ENCODE measurements at regions not wholly inside any gene's neighbourhood (a gene's known extent, or its start where the extent isn't known, plus 50 kb on each side); places are given as distances from the start of the nearest gene placed in this dataset.

DNA sequence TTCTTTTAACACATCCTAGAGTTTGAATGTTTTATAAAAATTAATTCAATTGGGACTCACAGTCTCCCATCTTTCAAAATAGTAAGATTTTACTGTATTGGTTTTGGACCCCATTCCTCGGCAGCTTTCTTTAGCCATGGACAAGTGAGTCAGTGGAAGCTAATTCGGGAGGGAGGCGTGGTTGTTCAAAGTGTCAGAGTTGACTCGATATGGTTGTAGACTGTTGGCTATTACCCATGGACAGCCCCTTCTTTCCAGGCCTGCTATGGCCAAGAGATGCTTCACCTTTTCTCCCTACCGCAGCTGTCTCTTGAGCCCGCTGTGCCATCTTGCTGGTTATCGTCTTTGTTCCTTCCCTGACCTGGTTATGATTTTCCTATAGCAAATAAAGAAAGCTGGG lies 243.0 kb downstream of the CD83 start (continued):
- no peak for TF ChIP-seq ZNF768 (tag by site-specific recombination; IDR thresholded peaks at IDR 0.05)

DNA sequence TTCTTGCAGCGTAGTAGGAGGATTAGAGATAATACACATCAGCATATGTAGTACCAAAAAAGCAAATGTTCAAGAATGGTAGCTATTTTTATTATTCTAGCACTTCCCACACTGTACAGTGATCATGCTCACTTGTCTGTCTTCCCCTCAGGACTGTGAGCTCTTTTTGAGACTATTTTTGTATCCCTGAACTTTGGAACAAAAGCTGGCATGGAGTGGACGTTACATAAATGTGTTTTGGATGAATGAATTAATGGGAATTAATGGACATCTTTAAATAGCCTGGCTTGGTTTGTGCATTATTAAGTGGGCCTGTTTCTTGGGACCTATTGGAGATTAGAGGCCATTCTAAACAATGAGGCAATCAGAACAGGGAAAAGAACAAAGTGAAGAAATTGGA lies 243.7 kb downstream of the CD83 start:
- H3K9me3 ChIP-seq (ENCODE audit: control insufficient read depth, insufficient read depth, low read depth, low read length): no peaks in the 10 kb centered on the region
- TF ChIP-seq ZFP3 (tag by site-specific recombination; IDR thresholded peaks at IDR 0.05; ENCODE audit: low read depth): no peak
- no peak for TF ChIP-seq SP3 (tag by site-specific recombination; IDR thresholded peaks at IDR 0.05)
- TF ChIP-seq ZNF350 (tag by site-specific recombination; IDR thresholded peaks at IDR 0.05): no peak
- no peak for TF ChIP-seq ZNF561 (tag by site-specific recombination; IDR thresholded peaks at IDR 0.05; ENCODE audit: borderline replicate concordance)
- TF ChIP-seq ZNF558 (tag by site-specific recombination; IDR thresholded peaks at IDR 0.05): no peak
- TF ChIP-seq, protein P1, sequence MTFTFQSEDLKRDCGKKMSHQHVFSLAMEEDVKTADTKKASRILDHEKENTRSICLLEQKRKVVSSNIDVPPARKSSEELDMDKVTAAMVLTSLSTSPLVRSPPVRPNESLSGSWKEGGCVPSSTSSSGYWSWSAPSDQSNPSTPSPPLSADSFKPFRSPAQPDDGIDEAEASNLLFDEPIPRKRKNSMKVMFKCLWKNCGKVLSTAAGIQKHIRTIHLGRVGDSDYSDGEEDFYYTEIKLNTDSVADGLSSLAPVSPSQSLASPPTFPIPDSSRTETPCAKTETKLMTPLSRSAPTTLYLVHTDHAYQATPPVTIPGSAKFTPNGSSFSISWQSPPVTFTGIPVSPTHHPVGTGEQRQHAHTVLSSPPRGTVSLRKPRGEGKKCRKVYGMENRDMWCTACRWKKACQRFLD (tag by site-specific recombination; IDR thresholded peaks at IDR 0.05): no peak
- H3K4me1 ChIP-seq (ENCODE audit: control insufficient read depth, insufficient read depth, low read length): no peaks in the 10 kb centered on the region
- ChIA-PET CTCF (interaction anchor here (0.5 kb wide), 1 partner anchor 112 kb away, joined by 4 read pairs; no protein-coding TSS in a partner anchor), POLR2A (no interaction called here)
- H3K36me3 ChIP-seq (ENCODE audit: control insufficient read depth in 2 of 2, insufficient read depth in 1 of 2, low read length in 2 of 2): no peaks in the 10 kb centered on the region
- no peak overlapping the region for H3K4me3 ChIP-seq (ENCODE audit: low read depth, low read length)
- H3K27ac ChIP-seq (ENCODE audit: extremely low read depth, low read depth, low read length): no peak overlapping the region

DNA sequence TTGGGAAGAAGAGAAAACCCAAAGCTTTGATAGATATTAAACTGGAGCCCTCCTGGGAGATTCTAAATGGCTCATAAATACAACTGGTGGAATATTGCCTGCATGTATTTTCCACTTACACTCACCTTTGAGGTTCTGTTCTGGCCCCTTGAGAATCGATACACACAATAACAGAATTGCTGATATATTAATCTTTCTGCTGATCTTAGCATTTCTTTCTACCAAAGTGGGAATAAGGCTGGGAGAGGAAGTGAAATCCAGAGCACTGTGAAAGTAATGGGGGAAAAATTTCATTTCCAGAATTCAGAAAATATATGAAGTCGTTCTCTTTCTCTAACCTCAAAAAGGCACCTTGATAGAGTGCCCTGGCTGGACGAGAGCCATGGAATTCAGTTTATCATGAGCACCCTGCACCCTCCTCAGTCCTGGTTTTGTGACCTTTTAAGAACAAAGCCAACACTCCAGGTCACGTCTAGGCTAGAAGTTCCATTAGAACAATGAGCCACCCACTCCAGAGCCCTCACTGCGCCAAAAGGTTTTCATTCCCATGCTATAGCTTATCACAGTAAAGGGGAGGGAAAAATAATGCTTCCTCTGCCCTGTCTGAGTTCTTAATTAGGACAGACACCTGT lies 244.5 kb downstream of the CD83 start:
- H3K36me3 ChIP-seq (ENCODE audit: control insufficient read depth in 2 of 2, insufficient read depth in 1 of 2, low read length in 2 of 2): no peaks in the 10 kb centered on the region
- H3K9me3 ChIP-seq (ENCODE audit: control insufficient read depth, insufficient read depth, low read depth, low read length): no peaks in the 10 kb centered on the region
- no peak overlapping the region for H3K4me3 ChIP-seq (ENCODE audit: low read depth, low read length)
- ChIA-PET POLR2A (no interaction called here), CTCF (interaction anchor here (0.5 kb wide), 1 partner anchor 111 kb away, joined by 4 read pairs; no protein-coding TSS in a partner anchor)
- no peak overlapping the region for H3K27ac ChIP-seq (ENCODE audit: extremely low read depth, low read depth, low read length)
- TF ChIP-seq ZNF658 (tag by site-specific recombination; IDR thresholded peaks at IDR 0.05): no peak
- no peak for TF ChIP-seq ZSCAN30 (tag by site-specific recombination; IDR thresholded peaks at IDR 0.05)
- no peak for TF ChIP-seq ZNF394 (tag by site-specific recombination; IDR thresholded peaks at IDR 0.05; ENCODE audit: borderline replicate concordance)
- TF ChIP-seq ZEB2 (tag by site-specific recombination; IDR thresholded peaks at IDR 0.05): no peak
- TF ChIP-seq, protein P2, sequence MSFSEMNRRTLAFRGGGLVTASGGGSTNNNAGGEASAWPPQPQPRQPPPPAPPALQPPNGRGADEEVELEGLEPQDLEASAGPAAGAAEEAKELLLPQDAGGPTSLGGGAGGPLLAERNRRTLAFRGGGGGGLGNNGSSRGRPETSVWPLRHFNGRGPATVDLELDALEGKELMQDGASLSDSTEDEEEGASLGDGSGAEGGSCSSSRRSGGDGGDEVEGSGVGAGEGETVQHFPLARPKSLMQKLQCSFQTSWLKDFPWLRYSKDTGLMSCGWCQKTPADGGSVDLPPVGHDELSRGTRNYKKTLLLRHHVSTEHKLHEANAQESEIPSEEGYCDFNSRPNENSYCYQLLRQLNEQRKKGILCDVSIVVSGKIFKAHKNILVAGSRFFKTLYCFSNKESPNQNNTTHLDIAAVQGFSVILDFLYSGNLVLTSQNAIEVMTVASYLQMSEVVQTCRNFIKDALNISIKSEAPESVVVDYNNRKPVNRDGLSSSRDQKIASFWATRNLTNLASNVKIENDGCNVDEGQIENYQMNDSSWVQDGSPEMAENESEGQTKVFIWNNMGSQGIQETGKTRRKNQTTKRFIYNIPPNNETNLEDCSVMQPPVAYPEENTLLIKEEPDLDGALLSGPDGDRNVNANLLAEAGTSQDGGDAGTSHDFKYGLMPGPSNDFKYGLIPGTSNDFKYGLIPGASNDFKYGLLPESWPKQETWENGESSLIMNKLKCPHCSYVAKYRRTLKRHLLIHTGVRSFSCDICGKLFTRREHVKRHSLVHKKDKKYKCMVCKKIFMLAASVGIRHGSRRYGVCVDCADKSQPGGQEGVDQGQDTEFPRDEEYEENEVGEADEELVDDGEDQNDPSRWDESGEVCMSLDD (tag by site-specific recombination; IDR thresholded peaks at IDR 0.05): no peak
- no peak for TF ChIP-seq ZNF660 (tag by site-specific recombination; IDR thresholded peaks at IDR 0.05)
- TF ChIP-seq, protein P3, sequence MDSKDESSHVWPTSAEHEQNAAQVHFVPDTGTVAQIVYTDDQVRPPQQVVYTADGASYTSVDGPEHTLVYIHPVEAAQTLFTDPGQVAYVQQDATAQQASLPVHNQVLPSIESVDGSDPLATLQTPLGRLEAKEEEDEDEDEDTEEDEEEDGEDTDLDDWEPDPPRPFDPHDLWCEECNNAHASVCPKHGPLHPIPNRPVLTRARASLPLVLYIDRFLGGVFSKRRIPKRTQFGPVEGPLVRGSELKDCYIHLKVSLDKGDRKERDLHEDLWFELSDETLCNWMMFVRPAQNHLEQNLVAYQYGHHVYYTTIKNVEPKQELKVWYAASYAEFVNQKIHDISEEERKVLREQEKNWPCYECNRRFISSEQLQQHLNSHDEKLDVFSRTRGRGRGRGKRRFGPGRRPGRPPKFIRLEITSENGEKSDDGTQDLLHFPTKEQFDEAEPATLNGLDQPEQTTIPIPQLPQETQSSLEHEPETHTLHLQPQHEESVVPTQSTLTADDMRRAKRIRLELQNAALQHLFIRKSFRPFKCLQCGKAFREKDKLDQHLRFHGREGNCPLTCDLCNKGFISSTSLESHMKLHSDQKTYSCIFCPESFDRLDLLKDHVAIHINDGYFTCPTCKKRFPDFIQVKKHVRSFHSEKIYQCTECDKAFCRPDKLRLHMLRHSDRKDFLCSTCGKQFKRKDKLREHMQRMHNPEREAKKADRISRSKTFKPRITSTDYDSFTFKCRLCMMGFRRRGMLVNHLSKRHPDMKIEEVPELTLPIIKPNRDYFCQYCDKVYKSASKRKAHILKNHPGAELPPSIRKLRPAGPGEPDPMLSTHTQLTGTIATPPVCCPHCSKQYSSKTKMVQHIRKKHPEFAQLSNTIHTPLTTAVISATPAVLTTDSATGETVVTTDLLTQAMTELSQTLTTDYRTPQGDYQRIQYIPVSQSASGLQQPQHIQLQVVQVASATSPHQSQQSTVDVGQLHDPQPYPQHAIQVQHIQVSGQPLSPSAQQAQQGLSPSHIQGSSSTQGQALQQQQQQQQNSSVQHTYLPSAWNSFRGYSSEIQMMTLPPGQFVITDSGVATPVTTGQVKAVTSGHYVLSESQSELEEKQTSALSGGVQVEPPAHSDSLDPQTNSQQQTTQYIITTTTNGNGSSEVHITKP (tag by site-specific recombination; IDR thresholded peaks at IDR 0.05): no peak
- no peak for TF ChIP-seq ZNF211 (tag by site-specific recombination; IDR thresholded peaks at IDR 0.05; ENCODE audit: low read depth)
- no peak for TF ChIP-seq ZNF747 (tag by site-specific recombination; IDR thresholded peaks at IDR 0.05)
- no peak for TF ChIP-seq ZNF670 (tag by site-specific recombination; IDR thresholded peaks at IDR 0.05; ENCODE audit: low read depth)
- no peak for TF ChIP-seq GLIS1 (tag by site-specific recombination; IDR thresholded peaks at IDR 0.05)
- H3K4me1 ChIP-seq (ENCODE audit: control insufficient read depth, insufficient read depth, low read length): no peaks in the 10 kb centered on the region
